ENCODE measurements at regions not wholly inside any gene's neighbourhood (a gene's known extent, or its start where the extent isn't known, plus 50 kb on each side); places are given as distances from the start of the nearest gene placed in this dataset.

GRCh38 chr11:45022294-45023064, 71.8 kb upstream of the TP53I11 start:
- Histone ChIP-seq H3K9ac (ENCODE audit: low read length) (no peak overlapping the region), H3K4me3 (ENCODE audit: control extremely low read depth in 1 of 5, extremely low read depth in 1 of 5, insufficient read depth in 1 of 5, low read depth in 2 of 5, low read length in 4 of 5) (no peak overlapping the region), H4K20me1 (ENCODE audit: control insufficient read depth, insufficient read depth, low read length, poor library complexity, severe bottlenecking) (no peaks in the 10 kb centered on the region), H2AFZ (ENCODE audit: insufficient read depth, low read depth, low read length, poor library complexity, severe bottlenecking) (no peak overlapping the region), H3K4me2 (replicated peaks; ENCODE audit: low read depth, low read length, poor library complexity, severe bottlenecking) (no peak overlapping the region), H3K27me3 (replicated peaks in 1 of 4; ENCODE audit: control extremely low read depth in 1 of 4, control insufficient read depth in 3 of 4, insufficient read depth in 4 of 4, low read length in 3 of 4) (peaks cover 0 to 10% (median 0%) of the 10 kb centered on the region in 4 experiments), H3K27ac (ENCODE audit: low read length in 2 of 2) (no peak overlapping the region), H3K4me1 (ENCODE audit: control insufficient read depth in 2 of 2, insufficient read depth in 2 of 2, low read length in 2 of 2) (peaks cover 28 to 34% of the 10 kb centered on the region in 2 donors), H3K79me2 (ENCODE audit: control insufficient read depth, insufficient read depth, low read length) (no peaks in the 10 kb centered on the region), H3K36me3 (replicated peaks in 1 of 2; ENCODE audit: control extremely low read depth in 1 of 2, control insufficient read depth in 1 of 2, extremely low read depth in 1 of 2, insufficient read depth in 2 of 2, low read length in 1 of 2) (no peaks in the 10 kb centered on the region), H3K9me3 (ENCODE audit: control extremely low read depth in 1 of 3, control insufficient read depth in 2 of 3, insufficient read depth in 1 of 3, low read length in 2 of 3) (peaks cover 0 to 4% (median 0%) of the 10 kb centered on the region in 3 donors)
- intact Hi-C loops (cut with micrococcal nuclease): no loop called here
- Mint-ChIP-seq H3K9me3 (ENCODE audit: insufficient read depth) (no peaks in the 10 kb centered on the region), H3K27me3 (peaks cover 8% of the 10 kb centered on the region), H3K4me3 (no peak overlapping the region), H3K4me1 (peaks cover 44% of the 10 kb centered on the region), H3K27ac (no peak overlapping the region)
- TF ChIP-seq CTCF (IDR thresholded peaks at IDR 0.05) (no peak), EZH2 (IDR thresholded peaks at IDR 0.05; ENCODE audit: borderline replicate concordance, insufficient read depth, low read depth, low read length, poor library complexity, severe bottlenecking) (no peak)
- WGBS (ENCODE audit: insufficient coverage): 91% methylated on average over 8 of the region's 9 CpGs
- DNase-seq (no peak), ATAC-seq (ENCODE audit: low read depth) (no peak)
- CTCF ChIA-PET: interaction anchor here (1.0 to 2.2 kb wide), 3 partner anchors 9 to 86 kb away, joined by 4 to 5 read pairs (median 5); no protein-coding TSS in a partner anchor
- POLR2A ChIA-PET: interaction anchor here (0.6 kb wide), 1 partner anchor 86 kb away, joined by 3 read pairs; no protein-coding TSS in a partner anchor

GRCh38 chr11:45023065-45023365, 72.3 kb upstream of the TP53I11 start:
- no peak for DNase-seq
- POLR2A ChIA-PET: no interaction called here
- Histone ChIP-seq H3K36me3 (replicated peaks in 1 of 2; ENCODE audit: control extremely low read depth in 1 of 2, control insufficient read depth in 1 of 2, extremely low read depth in 1 of 2, insufficient read depth in 2 of 2, low read length in 1 of 2) (no peaks in the 10 kb centered on the region), H3K79me2 (ENCODE audit: control insufficient read depth, insufficient read depth, low read length) (no peaks in the 10 kb centered on the region), H3K9me3 (ENCODE audit: control extremely low read depth in 1 of 3, control insufficient read depth in 2 of 3, insufficient read depth in 1 of 3, low read length in 2 of 3) (peaks cover 0 to 4% (median 0%) of the 10 kb centered on the region in 3 donors), H3K4me2 (replicated peaks; ENCODE audit: low read depth, low read length, poor library complexity, severe bottlenecking) (no peak overlapping the region), H3K4me1 (ENCODE audit: control insufficient read depth in 2 of 2, insufficient read depth in 2 of 2, low read length in 2 of 2) (peaks cover 31 to 38% of the 10 kb centered on the region in 2 donors), H2AFZ (ENCODE audit: insufficient read depth, low read depth, low read length, poor library complexity, severe bottlenecking) (no peak overlapping the region), H4K20me1 (ENCODE audit: control insufficient read depth, insufficient read depth, low read length, poor library complexity, severe bottlenecking) (no peaks in the 10 kb centered on the region), H3K4me3 (ENCODE audit: control extremely low read depth in 1 of 5, extremely low read depth in 1 of 5, insufficient read depth in 1 of 5, low read depth in 2 of 5, low read length in 4 of 5) (no peak overlapping the region), H3K9ac (ENCODE audit: low read length) (no peak overlapping the region), H3K27ac (ENCODE audit: low read length in 2 of 2) (no peak overlapping the region), H3K27me3 (replicated peaks in 1 of 4; ENCODE audit: control extremely low read depth in 1 of 4, control insufficient read depth in 3 of 4, insufficient read depth in 4 of 4, low read length in 3 of 4) (peaks cover 0 to 10% (median 0%) of the 10 kb centered on the region in 4 experiments)
- no peak overlapping the region for H3K27ac Mint-ChIP-seq
- peaks cover 8% of the 10 kb centered on the region for H3K27me3 Mint-ChIP-seq
- WGBS (ENCODE audit: insufficient coverage): 71% methylated on average over 4 of the region's 5 CpGs
- no peaks in the 10 kb centered on the region for H3K9me3 Mint-ChIP-seq (ENCODE audit: insufficient read depth)
- no peak for ATAC-seq (ENCODE audit: low read depth)
- CTCF ChIA-PET: interaction anchor here (0.6 to 2.2 kb wide), 2 partner anchors 79 to 81 kb away, joined by 3 to 5 read pairs; no protein-coding TSS in a partner anchor
- no peak for TF ChIP-seq EZH2 (IDR thresholded peaks at IDR 0.05; ENCODE audit: borderline replicate concordance, insufficient read depth, low read depth, low read length, poor library complexity, severe bottlenecking)
- TF ChIP-seq CTCF (IDR thresholded peaks at IDR 0.05): no peak
- no peak overlapping the region for H3K4me3 Mint-ChIP-seq
- intact Hi-C loops (cut with micrococcal nuclease): no loop called here
- H3K4me1 Mint-ChIP-seq: peaks cover 48% of the 10 kb centered on the region
